Osteoblast (primary cell): ENCODE measurements at regions not wholly inside any gene's neighbourhood (a gene's known extent, or its start where the extent isn't known, plus 50 kb on each side); places are given as distances from the start of the nearest gene placed in this dataset.

Source experiments
- DNase-seq: peaks from one replicate; pipeline ENCODE4 v3.0.0; 2011; ENCODE audit warnings: low spot score, mixed read lengths; ENCODE audit not compliant: insufficient read length; ENCODE audit errors: missing footprints
- H2AFZ ChIP-seq: 2 replicates; pipeline ENCODE4 v1.6.0; 2011; ENCODE audit warnings: mild to moderate bottlenecking, low read length
- H3K27ac ChIP-seq: 2 replicates; pipeline ENCODE4 v1.5.1; 2011; ENCODE audit warnings: mild to moderate bottlenecking, low read depth, low read length, moderate library complexity
- H3K27me3 ChIP-seq: 2 replicates; pipeline ENCODE4 v1.6.0; 2012; ENCODE audit warnings: mild to moderate bottlenecking, control low read depth, inconsistent platforms, low read length, moderate library complexity; ENCODE audit not compliant: insufficient read depth
- H3K36me3 ChIP-seq: 2 replicates; pipeline ENCODE4 v1.5.1; 2011; ENCODE audit warnings: mild to moderate bottlenecking, low read length, control low read depth, moderate library complexity; ENCODE audit not compliant: insufficient read depth
- H3K4me1 ChIP-seq: 2 replicates; pipeline ENCODE4 v1.5.1; 2011; ENCODE audit warnings: mild to moderate bottlenecking, low read length, control low read depth, moderate library complexity; ENCODE audit not compliant: insufficient read depth
- H3K4me2 ChIP-seq: 2 replicates; pipeline ENCODE4 v1.6.0; 2011; ENCODE audit warnings: mild to moderate bottlenecking, low read length; ENCODE audit not compliant: insufficient read depth
- H3K4me3 ChIP-seq: fragments of 200-600 bp; sonication (generic); 3 replicates; pipeline ENCODE4 v1.5.1; 2012; ENCODE audit warnings: mild to moderate bottlenecking, low read length, inconsistent platforms; ENCODE audit not compliant: insufficient read depth
- H3K79me2 ChIP-seq: 2 replicates; pipeline ENCODE4 v1.6.0; 2012; ENCODE audit warnings: mild to moderate bottlenecking, low read length, control low read depth, inconsistent platforms; ENCODE audit not compliant: insufficient read depth
- H3K9me3 ChIP-seq: 2 replicates; pipeline ENCODE4 v1.5.1; 2011; ENCODE audit warnings: low read depth, low read length, control low read depth
- H4K20me1 ChIP-seq: 2 replicates; pipeline ENCODE4 v1.6.0; 2012; ENCODE audit warnings: mild to moderate bottlenecking, low read length, control low read depth; ENCODE audit not compliant: insufficient read depth
- TF ChIP-seq, protein P1 (sequence below): IDR thresholded peaks from 2 replicates; pipeline ENCODE4 v1.5.1; 2011; ENCODE audit warnings: mild to moderate bottlenecking, low read depth, low read length, moderate library complexity; ENCODE audit errors: extremely low read depth

DNA sequence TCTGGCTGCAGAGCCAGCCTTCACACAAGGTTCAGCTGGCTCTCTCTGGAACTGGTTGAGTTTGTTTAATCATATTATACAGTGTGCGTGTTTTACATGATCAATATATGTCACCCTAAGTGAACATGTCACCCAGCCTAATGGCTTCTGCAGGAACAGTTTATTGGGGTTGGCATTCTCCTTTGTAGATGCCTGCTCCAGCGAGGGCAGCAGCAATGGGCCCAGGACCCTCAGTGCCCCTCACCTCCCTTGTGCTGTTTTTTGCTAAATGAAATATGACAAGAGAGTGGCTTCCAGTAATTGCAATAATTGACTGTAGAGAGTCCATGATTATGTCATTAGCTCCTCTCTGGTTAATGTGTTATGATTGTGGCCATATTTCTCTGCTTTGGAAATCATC is 387.2 kb downstream of the TMEM114 start:
- TF ChIP-seq, protein P1, sequence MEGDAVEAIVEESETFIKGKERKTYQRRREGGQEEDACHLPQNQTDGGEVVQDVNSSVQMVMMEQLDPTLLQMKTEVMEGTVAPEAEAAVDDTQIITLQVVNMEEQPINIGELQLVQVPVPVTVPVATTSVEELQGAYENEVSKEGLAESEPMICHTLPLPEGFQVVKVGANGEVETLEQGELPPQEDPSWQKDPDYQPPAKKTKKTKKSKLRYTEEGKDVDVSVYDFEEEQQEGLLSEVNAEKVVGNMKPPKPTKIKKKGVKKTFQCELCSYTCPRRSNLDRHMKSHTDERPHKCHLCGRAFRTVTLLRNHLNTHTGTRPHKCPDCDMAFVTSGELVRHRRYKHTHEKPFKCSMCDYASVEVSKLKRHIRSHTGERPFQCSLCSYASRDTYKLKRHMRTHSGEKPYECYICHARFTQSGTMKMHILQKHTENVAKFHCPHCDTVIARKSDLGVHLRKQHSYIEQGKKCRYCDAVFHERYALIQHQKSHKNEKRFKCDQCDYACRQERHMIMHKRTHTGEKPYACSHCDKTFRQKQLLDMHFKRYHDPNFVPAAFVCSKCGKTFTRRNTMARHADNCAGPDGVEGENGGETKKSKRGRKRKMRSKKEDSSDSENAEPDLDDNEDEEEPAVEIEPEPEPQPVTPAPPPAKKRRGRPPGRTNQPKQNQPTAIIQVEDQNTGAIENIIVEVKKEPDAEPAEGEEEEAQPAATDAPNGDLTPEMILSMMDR = no peak
- H3K27me3 ChIP-seq = no peaks in the 10 kb centered on the region

DNA sequence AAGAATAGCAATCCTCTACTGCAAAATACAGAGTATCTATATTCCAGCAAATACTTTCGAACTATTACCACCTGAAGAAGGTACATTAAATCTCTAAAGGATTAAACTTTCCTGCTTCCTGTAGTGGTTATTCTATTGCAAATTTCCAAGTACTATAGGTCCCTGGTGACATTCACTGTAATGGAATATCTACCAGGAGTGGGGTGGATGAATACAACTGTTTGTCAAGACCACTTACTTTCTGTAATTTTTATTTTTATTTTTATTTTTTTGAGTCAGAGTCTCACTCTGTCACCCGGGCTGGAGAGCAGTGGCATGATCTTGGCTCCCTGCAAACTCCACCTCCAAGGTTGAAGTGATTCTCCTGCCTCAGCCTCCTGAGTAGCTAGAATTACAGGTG is 389.5 kb downstream of the TMEM114 start:
- H3K36me3 ChIP-seq = no peaks in the 10 kb centered on the region
- no peak overlapping the region for H3K27ac ChIP-seq
- DNase-seq = no peak
- no peak overlapping the region for H3K4me2 ChIP-seq
- no peaks in the 10 kb centered on the region for H4K20me1 ChIP-seq
- H3K4me1 ChIP-seq = no peaks in the 10 kb centered on the region
- TF ChIP-seq, protein P1 = no peak
- H3K27me3 ChIP-seq = no peaks in the 10 kb centered on the region
- no peak overlapping the region for H2AFZ ChIP-seq
- H3K9me3 ChIP-seq = peaks cover 3% of the 10 kb centered on the region
- no peaks in the 10 kb centered on the region for H3K79me2 ChIP-seq
- H3K4me3 ChIP-seq = no peak overlapping the region

More for the DNA sequence above, 387.2 kb downstream of the TMEM114 start:
- Histone ChIP-seq H3K27ac (no peak overlapping the region), H3K4me3 (no peak overlapping the region), H3K79me2 (no peaks in the 10 kb centered on the region), H3K9me3 (peaks cover 3% of the 10 kb centered on the region), H3K4me1 (no peaks in the 10 kb centered on the region), H4K20me1 (no peaks in the 10 kb centered on the region), H2AFZ (no peak overlapping the region), H3K4me2 (no peak overlapping the region), H3K36me3 (no peaks in the 10 kb centered on the region)
- DNase-seq = no peak

DNA sequence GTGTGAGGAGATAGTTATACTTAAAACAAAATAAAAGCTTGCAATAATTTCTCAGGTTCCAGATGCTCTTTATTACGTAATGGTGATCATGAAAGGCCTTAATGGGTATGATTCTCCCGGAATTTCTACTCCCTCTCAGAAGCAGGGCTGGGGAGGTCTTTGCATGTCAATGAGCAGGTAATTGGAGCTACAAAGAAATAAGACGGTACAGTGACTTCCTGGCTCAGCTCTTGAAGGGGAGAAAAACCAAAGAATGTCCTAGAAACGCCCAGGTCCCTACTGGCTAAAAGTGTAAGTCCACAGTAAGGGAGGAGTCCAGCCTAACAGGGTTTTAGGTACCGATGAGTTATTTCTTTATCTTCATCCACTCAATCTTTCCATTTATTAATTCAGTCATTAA is 390.9 kb downstream of the TMEM114 start:
- H3K36me3 ChIP-seq = no peaks in the 10 kb centered on the region
- no peaks in the 10 kb centered on the region for H3K79me2 ChIP-seq
- H3K27ac ChIP-seq = no peak overlapping the region
- H3K4me2 ChIP-seq = no peak overlapping the region
- TF ChIP-seq, protein P1 = no peak
- peaks cover 3% of the 10 kb centered on the region for H3K9me3 ChIP-seq
- no peak for DNase-seq
- H3K4me1 ChIP-seq = no peaks in the 10 kb centered on the region
- H3K27me3 ChIP-seq = no peaks in the 10 kb centered on the region
- no peak overlapping the region for H2AFZ ChIP-seq
- no peak overlapping the region for H3K4me3 ChIP-seq
- H4K20me1 ChIP-seq = no peaks in the 10 kb centered on the region

DNA sequence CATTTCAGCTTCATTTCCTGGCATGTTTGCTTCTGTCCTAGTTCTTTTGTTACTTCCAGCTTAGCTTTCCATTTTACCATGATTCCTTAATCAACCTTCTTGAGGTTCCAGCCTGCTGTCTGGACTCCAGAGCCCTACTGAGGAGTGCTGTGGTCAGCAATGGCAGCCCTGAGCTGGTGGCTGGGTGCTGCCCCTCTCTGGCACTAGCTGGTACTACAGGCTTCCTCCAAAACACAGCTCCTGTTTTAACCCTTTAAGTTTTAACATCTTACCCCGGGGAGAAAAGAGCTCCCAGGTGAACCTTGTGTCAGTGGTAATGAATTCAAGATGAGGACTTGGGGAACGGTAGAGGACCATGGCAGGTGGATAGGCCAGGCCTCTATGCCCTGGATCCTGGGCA is 395.5 kb downstream of the TMEM114 start:
- DNase-seq = no peak
- TF ChIP-seq, protein P1 = no peak
- H3K27me3 ChIP-seq = no peaks in the 10 kb centered on the region
- H3K27ac ChIP-seq = no peak overlapping the region
- no peaks in the 10 kb centered on the region for H3K36me3 ChIP-seq
- H3K4me2 ChIP-seq = no peak overlapping the region
- H4K20me1 ChIP-seq = no peaks in the 10 kb centered on the region
- H3K79me2 ChIP-seq = no peaks in the 10 kb centered on the region
- no peaks in the 10 kb centered on the region for H3K4me1 ChIP-seq
- H3K4me3 ChIP-seq = no peak overlapping the region
- H3K9me3 ChIP-seq = no peaks in the 10 kb centered on the region
- no peak overlapping the region for H2AFZ ChIP-seq
